ENCODE measurements at regions not wholly inside any gene's neighbourhood (a gene's known extent, or its start where the extent isn't known, plus 50 kb on each side); places are given as distances from the start of the nearest gene placed in this dataset.

DNA sequence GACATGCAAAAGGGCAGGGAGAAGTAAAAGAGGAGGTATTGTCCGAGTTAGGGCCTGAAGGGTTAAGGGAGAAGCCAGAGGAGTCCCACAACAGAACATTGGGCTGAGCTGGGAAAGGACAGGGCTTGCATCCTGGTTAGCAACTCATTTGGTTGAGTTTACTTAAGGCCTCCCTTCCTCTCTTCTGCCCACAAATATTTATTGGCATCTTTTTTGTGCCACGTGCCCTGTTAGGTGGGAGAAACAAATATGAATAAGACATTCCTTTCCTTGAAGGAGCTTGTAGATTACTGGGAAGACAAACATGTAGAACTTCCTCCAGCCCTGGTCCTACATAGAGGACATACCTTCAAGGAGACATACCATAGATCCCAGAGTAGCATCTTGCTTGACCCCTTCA, 53.0 kb upstream of the PRELP start:
- DNase-seq (ENCODE audit: low spot score) = no peak
- no peak for TF ChIP-seq ZNF737 (CRISPR knock-in tag; IDR thresholded peaks at IDR 0.05; ENCODE audit: borderline replicate concordance)
- no peak for TF ChIP-seq TSC22D2 (CRISPR knock-in tag; IDR thresholded peaks at IDR 0.05; ENCODE audit: borderline replicate concordance)
- no peak for TF ChIP-seq PHB2 (IDR thresholded peaks at IDR 0.05; ENCODE audit: partially characterized antibody)
- TF ChIP-seq ZNF446 (CRISPR knock-in tag; IDR thresholded peaks at IDR 0.05) = no peak
- no peak for TF ChIP-seq MYNN (CRISPR knock-in tag; IDR thresholded peaks at IDR 0.05; ENCODE audit: low read depth)
- TF ChIP-seq ZNF720 (CRISPR knock-in tag; IDR thresholded peaks at IDR 0.05) = no peak
- TF ChIP-seq FOXP1 (IDR thresholded peaks at IDR 0.05) = no peak
- TF ChIP-seq FOXP1 (CRISPR knock-in tag; IDR thresholded peaks at IDR 0.05) = no peak
- no peak for TF ChIP-seq PHF5A (CRISPR knock-in tag; IDR thresholded peaks at IDR 0.05; ENCODE audit: low read depth, unreplicated experiment)
- no peak for TF ChIP-seq MIER3 (CRISPR knock-in tag; IDR thresholded peaks at IDR 0.05; ENCODE audit: borderline replicate concordance)
- no peak for TF ChIP-seq CHD4 (IDR thresholded peaks at IDR 0.05; ENCODE audit: borderline replicate concordance, low read length)
- TF ChIP-seq ZNF136 (CRISPR knock-in tag; IDR thresholded peaks at IDR 0.05; ENCODE audit: low read depth) = no peak
- no peak for TF ChIP-seq KLF15 (CRISPR knock-in tag; IDR thresholded peaks at IDR 0.05; ENCODE audit: borderline replicate concordance)
- no peak for TF ChIP-seq ZFAT (CRISPR knock-in tag; conservative IDR thresholded peaks at IDR 0.05)
- no peak for TF ChIP-seq TCF12 (IDR thresholded peaks at IDR 0.05)
- TF ChIP-seq TCF12 (CRISPR knock-in tag; IDR thresholded peaks at IDR 0.05) = no peak
- no peak for TF ChIP-seq MXD4 (CRISPR knock-in tag; IDR thresholded peaks at IDR 0.05)
- no peak for TF ChIP-seq XBP1 (CRISPR knock-in tag; IDR thresholded peaks at IDR 0.05)
- H4K20me1 ChIP-seq (ENCODE audit: insufficient read depth, low read length) = no peaks in the 10 kb centered on the region
- no peak overlapping the region for H2AFZ ChIP-seq (ENCODE audit: low read length)
- in situ Hi-C loops (cut with HindIII; ENCODE audit: extremely low pct_ligation_motif_present, low pct_unique_long_range_greater_than_20kb) (no loop called here), intact Hi-C loops (cut with micrococcal nuclease; ENCODE audit: unreplicated experiment) (no loop called here)
- H3K9me3 ChIP-seq (ENCODE audit: low read length) = no peaks in the 10 kb centered on the region
- no peak overlapping the region for H3K4me3 ChIP-seq (replicated peaks in 1 of 3; ENCODE audit: insufficient read depth in 1 of 3, low read depth in 2 of 3, low read length in 3 of 3)
- H3K27me3 ChIP-seq (ENCODE audit: control insufficient read depth in 1 of 2, insufficient read depth in 2 of 2, low read length in 2 of 2) = 0 out of 5 replicates have a peak, but pooled peaks cover 0 to 4% of the 10 kb centered on the region in 2 experiments
- WGBS (ENCODE audit: low lambda C conversion rate) = 0% methylated on average over 2 of the region's 2 CpGs
- H3K36me3 ChIP-seq (replicated peaks in 1 of 2; ENCODE audit: control insufficient read depth in 1 of 2, insufficient read depth in 2 of 2, low read length in 2 of 2) = no peaks in the 10 kb centered on the region
- no peak overlapping the region for H3K4me2 ChIP-seq (ENCODE audit: low read depth, low read length)
- BruUV-seq (replicated peaks) = no TSS peak
- ChIA-PET POLR2A (no interaction called here), CTCF (ENCODE audit: low intra/inter-chr PET ratio, low total read pairs) (no interaction called here)
- peaks cover 24% of the 10 kb centered on the region for H3K4me1 ChIP-seq (ENCODE audit: insufficient read depth, low read length)
- no peak overlapping the region for H3K27ac ChIP-seq (ENCODE audit: extremely low read length, insufficient read depth, low read length)
- no peak overlapping the region for H3K9ac ChIP-seq (ENCODE audit: insufficient read depth, low read depth, low read length)
- no peaks in the 10 kb centered on the region for H3K79me2 ChIP-seq (ENCODE audit: insufficient read depth, low read length)
- no peak for FAIRE-seq
- no peak for ATAC-seq
